GM23338 (cell line): ENCODE measurements at regions not wholly inside any gene's neighbourhood (a gene's known extent, or its start where the extent isn't known, plus 50 kb on each side); places are given as distances from the start of the nearest gene placed in this dataset.

ENCODE experiments used
- EZH2 ChIP-seq: fragments of 200-600 bp; sonication (generic); IDR thresholded peaks from one replicate; pipeline ENCODE4 v1.8.0; 2017; ENCODE audit warnings: antibody characterized with exemption, mild to moderate bottlenecking, low read depth; ENCODE audit not compliant: unreplicated experiment
- EZH2phosphoT487 ChIP-seq: fragments of 200-600 bp; sonication (generic); IDR thresholded peaks from one replicate; pipeline ENCODE4 v1.8.1; 2018; ENCODE audit warnings: antibody characterized with exemption; ENCODE audit not compliant: unreplicated experiment
- JUNB ChIP-seq: IDR thresholded peaks from one replicate; pipeline ENCODE4 v1.6.1; 2016; ENCODE audit warnings: antibody characterized with exemption; ENCODE audit not compliant: unreplicated experiment
- NANOG ChIP-seq: IDR thresholded peaks from 2 replicates; pipeline ENCODE4 v1.6.1; 2016; ENCODE audit warnings: antibody characterized with exemption, borderline replicate concordance
- POLR2AphosphoS5 ChIP-seq: IDR thresholded peaks from 2 replicates; pipeline ENCODE4 v1.6.1; 2016; ENCODE audit warnings: antibody characterized with exemption, low read depth
- TF ChIP-seq, protein P1 (sequence below), 2 experiments: fragments of 200-600 bp in 1 of 2; sonication (generic) in 1 of 2; conservative IDR thresholded peaks; 2 replicates each; pipeline versions ENCODE4 v1.5.1 to v1.6.1; 2016 to 2017; ENCODE audit warnings: antibody characterized with exemption in 2 of 2, low read depth in 2 of 2, mild to moderate bottlenecking in 2 of 2, moderate library complexity in 1 of 2
- TF ChIP-seq, protein P2 (sequence below): IDR thresholded peaks from one replicate; pipeline ENCODE4 v1.6.1; 2018; ENCODE audit warnings: antibody characterized with exemption; ENCODE audit not compliant: unreplicated experiment
- TF ChIP-seq, protein P3 (sequence below): IDR thresholded peaks from 2 replicates; pipeline ENCODE4 v1.6.1; 2016; ENCODE audit warnings: antibody characterized with exemption

DNA sequence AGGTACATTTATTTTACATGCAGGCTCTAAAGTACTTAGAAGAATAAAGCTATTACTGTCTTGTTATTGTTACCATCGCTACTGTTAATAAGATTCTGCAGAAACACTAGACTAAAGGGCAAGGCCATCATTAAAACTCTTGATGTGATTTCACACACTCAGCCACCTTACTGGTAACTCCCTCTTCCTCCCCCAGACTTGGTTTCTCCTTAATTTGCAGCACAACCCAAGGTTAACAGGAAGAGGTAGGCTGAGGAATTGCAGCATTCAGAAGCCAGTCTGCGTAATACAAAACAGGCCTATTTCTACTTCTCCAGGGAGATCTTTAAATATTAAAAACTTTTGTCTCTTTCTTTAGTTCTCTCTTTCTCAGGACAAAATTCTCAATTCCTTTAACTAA, 210.3 kb downstream of the BTG1 start:
- TF ChIP-seq, protein P1, sequence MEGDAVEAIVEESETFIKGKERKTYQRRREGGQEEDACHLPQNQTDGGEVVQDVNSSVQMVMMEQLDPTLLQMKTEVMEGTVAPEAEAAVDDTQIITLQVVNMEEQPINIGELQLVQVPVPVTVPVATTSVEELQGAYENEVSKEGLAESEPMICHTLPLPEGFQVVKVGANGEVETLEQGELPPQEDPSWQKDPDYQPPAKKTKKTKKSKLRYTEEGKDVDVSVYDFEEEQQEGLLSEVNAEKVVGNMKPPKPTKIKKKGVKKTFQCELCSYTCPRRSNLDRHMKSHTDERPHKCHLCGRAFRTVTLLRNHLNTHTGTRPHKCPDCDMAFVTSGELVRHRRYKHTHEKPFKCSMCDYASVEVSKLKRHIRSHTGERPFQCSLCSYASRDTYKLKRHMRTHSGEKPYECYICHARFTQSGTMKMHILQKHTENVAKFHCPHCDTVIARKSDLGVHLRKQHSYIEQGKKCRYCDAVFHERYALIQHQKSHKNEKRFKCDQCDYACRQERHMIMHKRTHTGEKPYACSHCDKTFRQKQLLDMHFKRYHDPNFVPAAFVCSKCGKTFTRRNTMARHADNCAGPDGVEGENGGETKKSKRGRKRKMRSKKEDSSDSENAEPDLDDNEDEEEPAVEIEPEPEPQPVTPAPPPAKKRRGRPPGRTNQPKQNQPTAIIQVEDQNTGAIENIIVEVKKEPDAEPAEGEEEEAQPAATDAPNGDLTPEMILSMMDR (conservative IDR thresholded peaks at IDR 0.05; ENCODE audit: low read depth in 2 of 2) = no peak
- TF ChIP-seq, protein P2, sequence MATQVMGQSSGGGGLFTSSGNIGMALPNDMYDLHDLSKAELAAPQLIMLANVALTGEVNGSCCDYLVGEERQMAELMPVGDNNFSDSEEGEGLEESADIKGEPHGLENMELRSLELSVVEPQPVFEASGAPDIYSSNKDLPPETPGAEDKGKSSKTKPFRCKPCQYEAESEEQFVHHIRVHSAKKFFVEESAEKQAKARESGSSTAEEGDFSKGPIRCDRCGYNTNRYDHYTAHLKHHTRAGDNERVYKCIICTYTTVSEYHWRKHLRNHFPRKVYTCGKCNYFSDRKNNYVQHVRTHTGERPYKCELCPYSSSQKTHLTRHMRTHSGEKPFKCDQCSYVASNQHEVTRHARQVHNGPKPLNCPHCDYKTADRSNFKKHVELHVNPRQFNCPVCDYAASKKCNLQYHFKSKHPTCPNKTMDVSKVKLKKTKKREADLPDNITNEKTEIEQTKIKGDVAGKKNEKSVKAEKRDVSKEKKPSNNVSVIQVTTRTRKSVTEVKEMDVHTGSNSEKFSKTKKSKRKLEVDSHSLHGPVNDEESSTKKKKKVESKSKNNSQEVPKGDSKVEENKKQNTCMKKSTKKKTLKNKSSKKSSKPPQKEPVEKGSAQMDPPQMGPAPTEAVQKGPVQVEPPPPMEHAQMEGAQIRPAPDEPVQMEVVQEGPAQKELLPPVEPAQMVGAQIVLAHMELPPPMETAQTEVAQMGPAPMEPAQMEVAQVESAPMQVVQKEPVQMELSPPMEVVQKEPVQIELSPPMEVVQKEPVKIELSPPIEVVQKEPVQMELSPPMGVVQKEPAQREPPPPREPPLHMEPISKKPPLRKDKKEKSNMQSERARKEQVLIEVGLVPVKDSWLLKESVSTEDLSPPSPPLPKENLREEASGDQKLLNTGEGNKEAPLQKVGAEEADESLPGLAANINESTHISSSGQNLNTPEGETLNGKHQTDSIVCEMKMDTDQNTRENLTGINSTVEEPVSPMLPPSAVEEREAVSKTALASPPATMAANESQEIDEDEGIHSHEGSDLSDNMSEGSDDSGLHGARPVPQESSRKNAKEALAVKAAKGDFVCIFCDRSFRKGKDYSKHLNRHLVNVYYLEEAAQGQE = no peak
- no peak for TF ChIP-seq POLR2AphosphoS5
- no peak for TF ChIP-seq EZH2phosphoT487
- TF ChIP-seq EZH2 = no peak
- TF ChIP-seq, protein P3, sequence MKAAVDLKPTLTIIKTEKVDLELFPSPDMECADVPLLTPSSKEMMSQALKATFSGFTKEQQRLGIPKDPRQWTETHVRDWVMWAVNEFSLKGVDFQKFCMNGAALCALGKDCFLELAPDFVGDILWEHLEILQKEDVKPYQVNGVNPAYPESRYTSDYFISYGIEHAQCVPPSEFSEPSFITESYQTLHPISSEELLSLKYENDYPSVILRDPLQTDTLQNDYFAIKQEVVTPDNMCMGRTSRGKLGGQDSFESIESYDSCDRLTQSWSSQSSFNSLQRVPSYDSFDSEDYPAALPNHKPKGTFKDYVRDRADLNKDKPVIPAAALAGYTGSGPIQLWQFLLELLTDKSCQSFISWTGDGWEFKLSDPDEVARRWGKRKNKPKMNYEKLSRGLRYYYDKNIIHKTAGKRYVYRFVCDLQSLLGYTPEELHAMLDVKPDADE = no peak
- no peak for TF ChIP-seq NANOG
- TF ChIP-seq JUNB = no peak
